ENCODE measurements at regions not wholly inside any gene's neighbourhood (a gene's known extent, or its start where the extent isn't known, plus 50 kb on each side); places are given as distances from the start of the nearest gene placed in this dataset.

- in situ Hi-C loops (cut with MboI) (no loop called here), intact Hi-C loops (cut with micrococcal nuclease) (no loop called here)
- ATAC-seq (no peak), FAIRE-seq (no peak), DNase-seq (ENCODE audit: extremely low read depth in 1 of 4, low spot score in 3 of 4) (no peak)
- POLR2A ChIA-PET, result no interaction called here
- H2AFZ ChIP-seq (ENCODE audit: low read depth, low read length), result no peak overlapping the region
- no peak overlapping the region for H3K27ac ChIP-seq (ENCODE audit: extremely low read depth, low read depth, low read length)
- CTCF ChIA-PET (ENCODE audit: low intra/inter-chr PET ratio), result no interaction called here
- no peaks in the 10 kb centered on the region for H3K9me3 ChIP-seq (replicated peaks; ENCODE audit: control insufficient read depth, insufficient read depth, low read depth, low read length)
- no peak for TF ChIP-seq U2AF1 (optimal IDR thresholded peaks at IDR 0.05; ENCODE audit: low read depth, low read length)
- no peak for TF ChIP-seq TAF15 (IDR thresholded peaks at IDR 0.05; ENCODE audit: low read depth, low read length)
- no peak for TF ChIP-seq ZBED1 (IDR thresholded peaks at IDR 0.05)
- no peak for TF ChIP-seq CBX1 (IDR thresholded peaks at IDR 0.05; ENCODE audit: low read depth)
- TF ChIP-seq ZFPM2 (CRISPR knock-in tag; IDR thresholded peaks at IDR 0.05), result no peak
- no peak for TF ChIP-seq MYC (IDR thresholded peaks at IDR 0.05; ENCODE audit: low read depth, low read length)
- no peak for TF ChIP-seq MYC (CRISPR knock-in tag; IDR thresholded peaks at IDR 0.05; ENCODE audit: borderline replicate concordance, low read depth)
- no peak for TF ChIP-seq ARID1B (IDR thresholded peaks at IDR 0.05)
- TF ChIP-seq ZNF398 (CRISPR knock-in tag; IDR thresholded peaks at IDR 0.05), result no peak
- no peaks in the 10 kb centered on the region for H3K9me1 ChIP-seq (ENCODE audit: control insufficient read depth, insufficient read depth, low read length)
- H3K36me3 ChIP-seq (ENCODE audit: control insufficient read depth, insufficient read depth, low read length), result no peaks in the 10 kb centered on the region
- H4K20me1 ChIP-seq (replicated peaks; ENCODE audit: control insufficient read depth, insufficient read depth, low read length), result no peaks in the 10 kb centered on the region
- no peaks in the 10 kb centered on the region for H3K4me1 ChIP-seq (replicated peaks in 1 of 2; ENCODE audit: control insufficient read depth in 2 of 2, insufficient read depth in 2 of 2, low read length in 2 of 2)
- no peak overlapping the region for H3K9ac ChIP-seq (ENCODE audit: insufficient read depth in 1 of 2, low read depth in 2 of 2, low read length in 2 of 2)
- no peak overlapping the region for H3K4me2 ChIP-seq (ENCODE audit: insufficient read depth, low read length)
- no peak overlapping the region for H3K4me3 ChIP-seq
- 0 out of 5 replicates have a peak, but pooled peaks cover 0 to 3% of the 10 kb centered on the region in 2 experiments for H3K27me3 ChIP-seq (ENCODE audit: control insufficient read depth in 2 of 2, insufficient read depth in 2 of 2, low read length in 2 of 2)
- WGBS (ENCODE audit: insufficient coverage, low coverage, missing lambda C conversion rate), result 0% methylated on average over 1 of the region's 1 CpG
- no peaks in the 10 kb centered on the region for H3K79me2 ChIP-seq (ENCODE audit: control insufficient read depth, insufficient read depth, low read length)
- no TSS peak for BruUV-seq (replicated peaks)
Measured at GRCh38 chr13:97535614-97536013, 101.6 kb downstream of the RAP2A start.

Measured in K562 (cell line).